WTC11 (cell line): ENCODE measurements at regions not wholly inside any gene's neighbourhood (a gene's known extent, or its start where the extent isn't known, plus 50 kb on each side); places are given as distances from the start of the nearest gene placed in this dataset.

Experiments
- ATAC-seq: fragments of 200-7000 bp; cut with Tn5 transposase; 2 replicates; pipeline ENCODE4 v1.10.0; 2021; ENCODE audit warnings: mild to moderate bottlenecking, moderate library complexity
- CTCF ChIA-PET: fragments of 300-600 bp; sonication (Branson Sonifier 250); formaldehyde crosslinking; loops from one replicate; lab custom pipeline; 2021; ENCODE audit warnings: antibody characterized with exemption; lab: Charles Lee
- POLR2A ChIA-PET: fragments of 350-600 bp; sonication (Branson Sonifier 250); formaldehyde crosslinking; loops from one replicate; lab custom pipeline; 2021; ENCODE audit warnings: antibody characterized with exemption; lab: Charles Lee
- DNase-seq: peaks from one replicate; pipeline ENCODE4 v3.0.0; 2021; ENCODE audit warnings: low spot score
- H3K27ac Mint-ChIP-seq: 2 replicates; pipeline ENCODE4 v1.8.0; 2021; ENCODE audit warnings: mixed read lengths
- H3K27me3 Mint-ChIP-seq: 2 replicates; pipeline ENCODE4 v1.8.0; 2021; ENCODE audit warnings: low read depth, mild to moderate bottlenecking, moderate library complexity, mixed read lengths
- H3K36me3 Mint-ChIP-seq: 2 replicates; pipeline ENCODE4 v1.8.0; 2021; ENCODE audit warnings: mixed read lengths
- H3K4me1 Mint-ChIP-seq: 2 replicates; pipeline ENCODE4 v1.8.0; 2022; ENCODE audit warnings: mixed read lengths
- H3K4me3 Mint-ChIP-seq: 2 replicates; pipeline ENCODE4 v1.8.0; 2021; ENCODE audit warnings: mild to moderate bottlenecking, moderate library complexity, mixed read lengths
- H3K9me3 Mint-ChIP-seq: 2 replicates; pipeline ENCODE4 v1.8.0; 2021; ENCODE audit warnings: mixed read lengths
- AFF4 ChIP-seq: sonication (generic); formaldehyde crosslinking; IDR thresholded peaks from 2 replicates; pipeline ENCODE4 v1.8.1; 2023; ENCODE audit warnings: mild to moderate bottlenecking, missing genetic modification reagents, borderline replicate concordance
- AR ChIP-seq: fragments of 250-450 bp; sonication (Bioruptor Pico); IDR thresholded peaks from 2 replicates; pipeline ENCODE4 v1.9.0; 2021; ENCODE audit warnings: mild to moderate bottlenecking
- CREM ChIP-seq: sonication (generic); formaldehyde crosslinking; IDR thresholded peaks from 2 replicates; pipeline ENCODE4 v1.8.1; 2022; ENCODE audit warnings: mild to moderate bottlenecking, missing genetic modification reagents, moderate library complexity
- FOXJ3 ChIP-seq: sonication (generic); formaldehyde crosslinking; IDR thresholded peaks from 2 replicates; pipeline ENCODE4 v1.9.0; 2021; ENCODE audit warnings: missing genetic modification reagents, mild to moderate bottlenecking, borderline replicate concordance
- FOXK1 ChIP-seq: sonication (generic); formaldehyde crosslinking; IDR thresholded peaks from 2 replicates; pipeline ENCODE4 v1.8.0; 2022; ENCODE audit warnings: mild to moderate bottlenecking, moderate library complexity, missing genetic modification reagents
- FOXP1 ChIP-seq: sonication (generic); formaldehyde crosslinking; IDR thresholded peaks from 2 replicates; pipeline ENCODE4 v1.8.0; 2022; ENCODE audit warnings: missing genetic modification reagents, mild to moderate bottlenecking, moderate library complexity, borderline replicate concordance
- GRHL2 ChIP-seq: fragments of 250-450 bp; sonication (Bioruptor Pico); IDR thresholded peaks from 2 replicates; pipeline ENCODE4 v1.8.0; 2022; ENCODE audit warnings: mild to moderate bottlenecking, moderate library complexity; ENCODE audit not compliant: insufficient replicate concordance, severe bottlenecking
- GTF2I ChIP-seq: fragments of 250-450 bp; sonication (Bioruptor Pico); conservative IDR thresholded peaks from 2 replicates; pipeline ENCODE4 v1.4.0; 2021; ENCODE audit warnings: mild to moderate bottlenecking
- JAZF1 ChIP-seq: fragments of 250-450 bp; sonication (Bioruptor Pico); IDR thresholded peaks from 2 replicates; pipeline ENCODE4 v1.9.0; 2021; ENCODE audit warnings: moderate library complexity, mild to moderate bottlenecking, inconsistent platforms
- JUN ChIP-seq: sonication (generic); formaldehyde crosslinking; IDR thresholded peaks from 2 replicates; pipeline ENCODE4 v1.8.0; 2023; ENCODE audit warnings: mild to moderate bottlenecking, missing genetic modification reagents
- NR1H2 ChIP-seq: sonication (generic); formaldehyde crosslinking; IDR thresholded peaks from 2 replicates; pipeline ENCODE4 v1.9.0; 2021; ENCODE audit warnings: mild to moderate bottlenecking, moderate library complexity, missing genetic modification reagents
- NR2C2 ChIP-seq: sonication (generic); formaldehyde crosslinking; IDR thresholded peaks from 2 replicates; pipeline ENCODE4 v1.8.0; 2022; ENCODE audit warnings: mild to moderate bottlenecking, missing genetic modification reagents
- NR3C1 ChIP-seq: sonication (generic); formaldehyde crosslinking; conservative IDR thresholded peaks from 2 replicates; pipeline ENCODE4 v1.8.1; 2023; ENCODE audit warnings: low read depth, mild to moderate bottlenecking, missing genetic modification reagents
- PREB ChIP-seq: sonication (generic); formaldehyde crosslinking; IDR thresholded peaks from 2 replicates; pipeline ENCODE4 v1.8.1; 2022; ENCODE audit warnings: mild to moderate bottlenecking, missing genetic modification reagents, moderate library complexity, borderline replicate concordance
- PRRX2 ChIP-seq: fragments of 250-450 bp; sonication (Bioruptor Pico); IDR thresholded peaks from 2 replicates; pipeline ENCODE4 v1.8.0; 2021; ENCODE audit warnings: mild to moderate bottlenecking
- TP53 ChIP-seq: sonication (generic); formaldehyde crosslinking; IDR thresholded peaks from 2 replicates; pipeline ENCODE4 v1.8.1; 2023; ENCODE audit warnings: mild to moderate bottlenecking, missing genetic modification reagents
- ZBTB21 ChIP-seq: sonication (generic); formaldehyde crosslinking; IDR thresholded peaks from 2 replicates; pipeline ENCODE4 v1.8.1; 2023; ENCODE audit warnings: mild to moderate bottlenecking, missing genetic modification reagents, borderline replicate concordance
- ZNF121 ChIP-seq: sonication (generic); formaldehyde crosslinking; IDR thresholded peaks from 2 replicates; pipeline ENCODE4 v1.8.0; 2023; ENCODE audit warnings: missing genetic modification reagents
- ZNF281 ChIP-seq: sonication (generic); formaldehyde crosslinking; IDR thresholded peaks from 2 replicates; pipeline ENCODE4 v1.8.0; 2023; ENCODE audit warnings: mild to moderate bottlenecking, missing genetic modification reagents
- ZNF396 ChIP-seq: fragments of 250-450 bp; sonication (Bioruptor Pico); IDR thresholded peaks from 2 replicates; pipeline ENCODE4 v1.8.0; 2021; ENCODE audit warnings: mild to moderate bottlenecking, moderate library complexity, borderline replicate concordance
- ZSCAN18 ChIP-seq: fragments of 250-450 bp; sonication (Bioruptor Pico); IDR thresholded peaks from 2 replicates; pipeline ENCODE4 v2.1.2; 2022; ENCODE audit warnings: mild to moderate bottlenecking, moderate library complexity

- ChIA-PET CTCF (interaction anchor here (1.2 kb wide), 1 partner anchor 17 kb away, joined by 3 read pairs; no protein-coding TSS in a partner anchor), POLR2A (no interaction called here)
- DNase-seq (no peak), ATAC-seq (no peak)
- Mint-ChIP-seq H3K4me1 (no peaks in the 10 kb centered on the region), H3K9me3 (no peaks in the 10 kb centered on the region), H3K36me3 (no peaks in the 10 kb centered on the region), H3K27me3 (no peaks in the 10 kb centered on the region; the same call in 1 of the 2 replicates), H3K4me3 (no peak overlapping the region), H3K27ac (no peak overlapping the region)
- no peak for TF ChIP-seq ZSCAN18 (CRISPR knock-in tag)
- TF ChIP-seq NR3C1 (CRISPR knock-in tag) = no peak
- TF ChIP-seq CREM = no peak
- TF ChIP-seq JUN (CRISPR knock-in tag) = no peak
- TF ChIP-seq TP53 (CRISPR knock-in tag) = no peak
- no peak for TF ChIP-seq ZBTB21 (CRISPR knock-in tag)
Observed at GRCh38 chr5:66511491-66511890, 84.7 kb upstream of the MAST4 start.

- POLR2A ChIA-PET = interaction anchor here (0.6 kb wide), 1 partner anchor 16 kb away, joined by 3 read pairs; no protein-coding TSS in a partner anchor
- Mint-ChIP-seq H3K36me3 (no peaks in the 10 kb centered on the region), H3K27ac (no peak overlapping the region), H3K4me3 (no peak overlapping the region), H3K4me1 (no peaks in the 10 kb centered on the region)
- no peak for ATAC-seq
- TF ChIP-seq GRHL2 (CRISPR knock-in tag) (no peak), AFF4 (CRISPR knock-in tag) (no peak), ZNF121 (no peak), ZNF281 (CRISPR knock-in tag) (no peak), NR1H2 (CRISPR knock-in tag) (no peak), FOXK1 (CRISPR knock-in tag) (no peak), FOXJ3 (CRISPR knock-in tag) (no peak)
- TF ChIP-seq, all 79 proteins: peak for 0
- no peak for DNase-seq
- CTCF ChIA-PET = no interaction called here
- Mint-ChIP-seq H3K9me3 (no peaks in the 10 kb centered on the region), H3K27me3 (no peaks in the 10 kb centered on the region; the same call in 1 of the 2 replicates)
Observed at GRCh38 chr5:66513130-66513529, 83.1 kb upstream of the MAST4 start.

GRCh38 chr5:66515209-66515608, 81.0 kb upstream of the MAST4 start:
- ATAC-seq (no peak), DNase-seq (no peak)
- H3K4me1 Mint-ChIP-seq = no peaks in the 10 kb centered on the region
- ChIA-PET CTCF (no interaction called here), POLR2A (no interaction called here)
- H3K27ac Mint-ChIP-seq = no peak overlapping the region
- H3K9me3 Mint-ChIP-seq = peaks cover 3% of the 10 kb centered on the region; the same call in 1 of the 2 replicates
- H3K36me3 Mint-ChIP-seq = no peaks in the 10 kb centered on the region
- H3K27me3 Mint-ChIP-seq = no peaks in the 10 kb centered on the region; the same call in 1 of the 2 replicates
- no peak overlapping the region for H3K4me3 Mint-ChIP-seq
- no peak for TF ChIP-seq NR2C2 (CRISPR knock-in tag)
- TF ChIP-seq GTF2I (CRISPR knock-in tag) = no peak
- no peak for TF ChIP-seq PREB
- no peak for TF ChIP-seq AR
- no peak for TF ChIP-seq PRRX2
- TF ChIP-seq JAZF1 (CRISPR knock-in tag) = no peak
- TF ChIP-seq ZNF396 (CRISPR knock-in tag) = no peak
- TF ChIP-seq FOXP1 (CRISPR knock-in tag) = no peak
